Right ventricle myocardium superior (tissue), 1 donor: ENCODE measurements at regions not wholly inside any gene's neighbourhood (a gene's known extent, or its start where the extent isn't known, plus 50 kb on each side); places are given as distances from the start of the nearest gene placed in this dataset.

Source experiments
- ATAC-seq: fragments of 200-7000 bp; cut with Tn5 transposase; one replicate; pipeline ENCODE4 v1.9.1; 2020; ENCODE audit warnings: mild to moderate bottlenecking; ENCODE audit not compliant: poor library complexity
- DNase-seq: peaks from one replicate; pipeline ENCODE4 v3.0.0-alpha.2; 2020
- intact Hi-C: fragments of 100-400 bp; cut with DNase I; formaldehyde crosslinking; loops from one replicate; pipeline ENCODE4 v1.11.2; 2022
- donor health status: DM: no; HTN: yes; CAD: no; lungs with severe emphysema.

DNA sequence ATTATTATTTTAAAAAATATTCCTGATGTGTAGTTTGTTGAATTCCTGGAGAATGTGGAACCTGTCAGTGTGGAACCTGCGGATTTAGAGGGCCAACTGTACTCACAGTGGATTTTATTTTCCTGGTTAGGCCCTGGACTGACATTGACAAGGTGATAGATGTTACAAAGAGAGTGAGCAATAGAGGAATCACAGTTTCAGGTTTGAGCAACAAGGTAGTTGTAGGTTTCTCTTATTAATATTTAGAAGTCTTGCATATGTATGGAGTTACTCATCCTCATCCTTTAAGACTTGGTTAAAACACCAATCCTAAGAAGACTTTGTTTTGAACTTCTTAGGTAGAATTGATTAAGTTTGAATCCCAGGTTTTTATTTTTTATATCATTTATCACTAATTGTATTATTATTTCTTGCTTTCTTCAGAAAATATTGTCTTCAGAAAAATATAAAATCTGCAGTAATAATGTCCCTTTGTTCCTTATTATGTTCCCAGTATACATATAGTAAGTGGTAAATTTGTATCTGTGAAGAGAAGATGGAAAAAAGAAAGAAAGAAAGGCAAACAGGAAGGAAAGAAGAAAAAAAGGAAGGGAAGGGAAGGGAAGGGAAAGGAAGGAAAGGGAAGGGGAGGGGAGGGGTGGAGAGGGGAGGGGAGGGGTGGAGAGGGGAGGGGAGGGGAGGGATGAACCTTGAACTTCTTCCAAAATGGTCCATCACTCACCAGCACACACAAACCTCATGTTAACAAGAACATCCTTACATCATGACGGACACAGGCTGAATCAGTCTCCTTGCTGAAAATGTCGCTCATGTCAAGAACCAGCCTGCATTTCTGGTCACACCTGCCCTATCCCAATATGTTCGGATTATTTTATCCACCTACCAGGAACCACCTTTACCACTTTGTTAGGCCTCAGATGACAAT lies 867.2 kb downstream of the CDH11 start:
- intact Hi-C loops = no loop called here
- no peak for ATAC-seq
- no peak for DNase-seq

DNA sequence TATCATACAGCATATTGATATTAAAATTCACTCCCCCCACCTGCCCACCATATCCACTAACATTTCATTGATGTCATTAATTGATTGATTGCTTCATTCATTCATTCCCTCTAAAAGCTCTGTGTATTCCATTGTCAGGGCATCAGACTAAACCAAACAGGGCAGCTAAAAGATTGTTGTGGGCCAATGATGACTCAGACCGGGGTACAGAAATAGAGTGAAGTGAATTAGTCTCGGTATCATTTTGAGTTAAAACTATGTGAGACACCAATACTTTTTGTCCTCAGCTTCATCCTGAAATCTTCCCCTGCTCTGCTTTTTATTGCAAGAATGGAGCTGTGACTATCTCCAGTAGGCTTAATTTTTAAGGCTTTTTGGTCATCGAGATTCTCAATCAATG lies 868.3 kb downstream of the CDH11 start:
- ATAC-seq (no peak), DNase-seq (no peak)
- intact Hi-C loops = no loop called here

DNA sequence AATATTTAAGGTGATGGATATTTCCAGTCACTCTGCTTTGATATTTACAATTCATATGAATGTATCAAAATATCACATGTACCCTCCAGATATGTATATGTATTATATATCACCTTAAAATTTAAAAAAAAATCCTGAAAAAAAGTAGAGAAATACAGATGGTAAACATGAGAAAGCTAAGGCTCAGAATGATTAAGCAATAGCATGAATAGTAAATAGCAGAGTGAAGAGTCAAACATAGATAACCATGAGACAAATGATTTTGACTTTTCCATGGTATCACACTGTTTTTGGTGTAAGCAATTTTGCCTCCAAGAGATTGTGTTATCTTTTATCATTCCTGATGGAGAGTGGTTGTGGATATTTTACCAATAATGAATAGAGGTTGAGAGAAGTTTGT lies 868.8 kb downstream of the CDH11 start:
- intact Hi-C loops = no loop called here
- DNase-seq (no peak), ATAC-seq (no peak)

DNA sequence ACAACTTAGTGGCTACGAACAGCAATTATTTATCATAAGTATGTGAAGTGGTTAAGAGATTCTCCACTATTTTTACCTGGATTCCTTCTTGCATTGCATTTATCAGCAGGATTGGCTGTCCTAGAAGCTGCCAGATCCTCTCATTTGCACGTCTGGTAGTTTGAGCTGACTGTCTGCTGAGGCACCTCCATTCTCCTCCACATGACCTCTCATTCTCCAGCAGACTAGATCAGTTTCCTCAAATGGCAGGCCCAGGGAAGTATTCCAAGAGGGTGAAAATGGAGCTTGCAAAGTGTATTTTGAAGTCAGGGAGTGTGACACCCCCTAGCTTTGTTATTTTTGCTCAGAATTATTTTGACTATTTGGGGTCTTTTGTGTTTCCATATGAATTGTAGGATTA lies 870.1 kb downstream of the CDH11 start:
- intact Hi-C loops = no loop called here
- ATAC-seq = peak; percentile 93
- no peak for DNase-seq

DNA sequence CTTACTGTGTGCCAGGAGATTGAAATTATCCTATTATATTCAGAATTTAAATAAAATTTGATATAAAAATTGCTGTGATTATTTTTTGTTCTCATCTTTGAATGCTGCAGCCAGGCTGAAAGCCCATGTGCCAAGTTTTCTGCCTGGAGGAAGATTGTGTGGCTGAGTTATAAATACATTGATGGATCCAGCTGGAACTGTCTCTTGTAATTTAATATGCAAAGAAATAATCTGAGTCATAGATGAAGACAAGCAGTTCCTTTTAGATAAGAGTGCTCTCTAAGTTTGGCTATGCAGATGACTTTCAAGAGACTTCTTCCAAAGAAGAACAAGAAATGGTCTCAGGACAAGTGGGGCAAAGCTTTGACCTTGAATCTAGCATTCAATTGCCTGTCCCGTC lies 871.0 kb downstream of the CDH11 start:
- ATAC-seq (peak; percentile 83), DNase-seq (no peak)
- intact Hi-C loops = no loop called here

DNA sequence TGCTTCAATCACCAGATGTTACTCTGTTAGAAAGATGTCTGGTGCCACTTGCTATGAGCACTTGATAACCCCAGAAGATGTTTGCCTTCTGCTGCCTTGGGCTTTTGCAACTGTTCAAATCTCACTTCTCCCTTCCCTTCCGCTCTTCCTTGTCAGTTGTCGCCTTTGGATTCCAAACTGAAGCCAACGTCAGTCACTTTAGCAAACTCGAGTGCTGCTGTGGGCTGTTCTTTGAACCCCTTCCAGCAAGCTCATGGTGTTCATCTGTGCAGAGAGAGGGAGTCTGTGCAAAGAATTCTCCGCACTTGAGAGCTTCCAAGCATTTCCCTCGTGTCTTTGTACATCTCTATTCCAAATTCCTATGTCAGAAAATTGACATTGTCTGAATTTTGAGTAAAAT lies 879.4 kb downstream of the CDH11 start:
- peak; percentile 96 for ATAC-seq
- DNase-seq = no peak
- intact Hi-C loops = no loop called here

DNA sequence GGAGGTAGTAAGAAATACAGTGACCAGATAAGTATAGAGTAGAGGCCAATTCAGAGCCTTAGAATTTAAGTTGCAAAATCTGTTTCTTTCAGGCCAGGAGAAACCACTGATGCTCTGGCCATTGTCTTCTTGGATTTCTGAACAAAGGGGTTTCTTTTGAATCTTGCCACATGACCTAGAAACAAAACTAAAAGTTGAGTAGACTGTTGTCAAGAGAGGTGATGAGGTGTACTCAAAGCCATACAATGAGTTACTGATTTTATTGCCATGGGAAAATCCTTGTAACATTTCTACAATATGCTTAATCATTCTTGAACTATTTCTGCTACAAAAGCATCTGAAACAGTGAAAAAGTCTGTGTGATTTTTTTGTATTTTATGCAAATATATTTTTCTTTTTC lies 881.3 kb downstream of the CDH11 start:
- ATAC-seq (no peak), DNase-seq (no peak)
- intact Hi-C loops = no loop called here

DNA sequence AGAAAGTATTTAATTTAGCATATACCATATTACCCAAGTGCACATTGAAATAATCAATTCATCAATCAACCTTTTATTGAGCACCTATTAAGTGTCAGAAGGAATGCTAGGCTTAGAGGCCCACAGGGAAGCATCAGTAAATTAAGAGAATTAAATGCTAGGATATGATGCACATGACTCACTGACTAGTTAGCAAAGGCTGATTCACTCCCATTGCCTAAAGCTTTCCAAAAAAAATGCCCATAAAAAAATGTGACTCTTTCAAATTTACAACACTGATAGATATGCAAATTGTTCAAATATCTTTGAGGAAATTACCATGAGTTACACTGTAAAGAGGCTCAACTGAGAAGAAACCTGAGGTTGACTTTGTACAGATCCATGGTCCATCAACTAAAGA lies 883.3 kb downstream of the CDH11 start:
- intact Hi-C loops = no loop called here
- no peak for DNase-seq
- no peak for ATAC-seq

DNA sequence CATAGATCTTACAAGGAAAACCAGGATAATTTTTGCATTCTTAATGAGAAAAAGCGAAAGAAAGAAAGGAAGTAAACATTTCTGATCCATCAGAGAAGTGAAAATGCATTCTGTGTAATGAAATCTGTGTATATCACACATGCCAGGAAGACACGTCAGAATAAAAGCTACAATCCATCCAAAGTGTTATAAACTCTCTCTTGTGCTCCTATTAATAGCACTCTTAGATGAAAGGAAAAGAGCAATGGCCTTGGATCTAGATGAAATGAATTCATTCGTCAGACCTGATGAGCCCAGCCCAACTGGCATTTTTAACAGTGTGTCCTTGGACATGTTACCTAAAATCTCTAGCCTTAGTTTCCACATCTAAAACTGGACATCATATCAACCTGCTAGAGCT lies 885.5 kb downstream of the CDH11 start:
- DNase-seq (no peak), ATAC-seq (peak; percentile 63)
- intact Hi-C loops = no loop called here

DNA sequence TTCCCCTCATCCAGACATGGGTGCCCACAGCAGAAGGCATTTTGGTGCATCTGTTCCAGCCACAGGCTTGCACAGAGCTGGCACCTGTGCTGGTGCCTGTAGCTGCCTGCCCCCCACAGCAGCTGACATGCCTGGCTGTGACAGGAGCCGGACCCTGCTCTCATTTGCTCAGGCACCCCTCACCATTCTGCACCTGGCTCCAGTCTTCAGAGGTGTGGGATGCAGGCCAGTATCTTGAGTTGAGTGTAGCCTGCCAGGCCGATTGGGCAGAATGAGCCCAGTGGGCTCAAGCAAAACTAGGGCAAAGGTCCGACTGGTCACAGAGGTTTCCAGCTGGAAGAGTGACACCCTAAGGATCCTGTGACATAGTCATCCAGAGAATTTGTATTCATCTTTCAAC lies 887.7 kb downstream of the CDH11 start:
- intact Hi-C loops = no loop called here
- DNase-seq = peak; percentile 43
- ATAC-seq = peak; percentile 88

DNA sequence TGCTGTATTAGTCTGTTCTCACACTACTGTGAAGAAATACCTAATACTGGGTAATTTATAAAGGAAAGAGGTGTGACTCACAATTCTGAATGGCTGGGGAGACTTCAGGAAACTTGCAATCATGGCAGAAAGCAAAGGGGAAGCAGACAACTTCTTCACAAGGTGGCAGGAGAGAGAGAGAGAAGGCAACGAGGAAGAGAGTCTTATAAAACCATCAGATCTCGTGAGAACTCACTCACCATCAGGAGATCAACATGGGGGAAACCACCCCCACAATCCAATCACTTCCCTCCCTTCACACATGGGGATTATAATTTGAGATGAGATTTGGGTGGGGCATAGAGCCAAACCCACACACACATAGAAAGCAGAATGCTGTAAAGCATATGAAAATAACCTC lies 896.2 kb downstream of the CDH11 start:
- no peak for ATAC-seq

DNA sequence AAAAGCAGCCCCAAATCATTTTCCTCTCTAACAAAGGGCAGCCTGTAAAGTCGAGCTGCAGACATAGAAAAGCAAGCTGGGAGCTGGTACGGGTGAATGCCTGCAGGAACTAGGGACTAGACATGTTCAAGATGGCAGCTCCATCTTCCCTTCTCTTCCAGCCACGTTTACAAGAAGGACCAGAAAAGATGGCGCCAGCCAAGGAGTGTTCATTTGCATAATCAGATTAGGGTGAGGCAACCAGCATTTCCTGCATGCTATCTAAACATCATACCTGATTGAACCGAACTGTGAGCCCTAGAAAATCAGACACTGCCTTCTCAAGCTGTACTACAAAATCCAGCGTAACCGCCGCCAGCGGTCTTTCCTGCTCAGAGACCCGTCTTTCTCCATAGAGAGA lies 896.8 kb downstream of the CDH11 start:
- DNase-seq (no peak), ATAC-seq (no peak)
- intact Hi-C loops = no loop called here

More for the DNA sequence above, 896.2 kb downstream of the CDH11 start:
- intact Hi-C loops = no loop called here
- DNase-seq = no peak

DNA sequence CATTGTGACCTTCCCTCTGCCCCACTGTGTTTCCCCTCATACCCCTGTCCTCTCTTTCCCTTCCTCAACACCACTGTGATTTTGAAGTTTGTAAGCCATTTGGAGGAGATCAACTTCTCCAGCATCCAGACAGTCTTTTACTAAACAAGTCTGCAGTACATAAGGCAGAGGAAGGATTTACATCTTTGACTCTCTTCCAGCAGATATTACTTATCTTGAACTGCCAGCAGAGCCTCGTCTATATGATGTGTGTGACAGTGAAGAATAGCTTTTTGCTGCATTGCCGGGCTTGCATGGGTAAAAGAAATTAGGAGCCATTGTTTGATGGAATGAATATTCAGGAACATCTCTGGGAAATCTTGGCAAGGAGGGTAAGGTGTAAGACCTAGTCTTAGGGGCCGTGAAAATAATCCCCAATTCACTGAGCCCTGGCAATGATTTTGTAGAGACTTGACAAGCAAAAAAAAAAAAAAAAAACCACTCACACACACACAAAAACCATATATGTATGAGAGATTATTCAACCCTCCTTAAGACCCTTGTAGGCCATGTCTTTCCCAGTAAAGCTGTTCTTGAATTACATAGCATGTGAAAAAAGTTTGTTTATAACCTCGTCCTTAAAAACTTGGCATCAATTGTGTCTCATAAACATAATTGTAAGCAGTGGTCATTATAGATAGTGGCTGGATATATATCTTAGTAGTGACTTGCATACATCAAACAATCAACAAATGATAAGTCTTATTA lies 903.9 kb downstream of the CDH11 start:
- intact Hi-C loops = no loop called here
- DNase-seq = no peak
- no peak for ATAC-seq

DNA sequence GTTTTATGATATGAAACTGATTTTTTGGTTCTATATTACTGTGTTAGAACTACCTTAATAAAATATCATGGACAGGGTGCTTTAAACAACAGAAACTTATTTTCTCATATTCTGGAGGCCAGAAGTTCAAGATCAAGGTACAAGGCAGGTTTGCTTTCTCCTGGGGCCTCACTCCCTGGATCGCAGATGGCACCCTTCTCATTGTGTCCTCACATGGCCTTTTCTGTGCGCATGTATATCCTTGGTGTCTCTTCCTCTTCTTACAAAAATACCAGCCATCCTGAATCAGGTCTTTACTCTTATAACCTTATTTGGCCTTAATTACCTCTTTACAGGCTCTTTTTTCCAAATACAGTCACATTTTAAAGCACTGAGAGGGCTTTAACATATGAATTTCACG lies 906.1 kb downstream of the CDH11 start:
- no peak for ATAC-seq
- intact Hi-C loops = no loop called here
- no peak for DNase-seq

DNA sequence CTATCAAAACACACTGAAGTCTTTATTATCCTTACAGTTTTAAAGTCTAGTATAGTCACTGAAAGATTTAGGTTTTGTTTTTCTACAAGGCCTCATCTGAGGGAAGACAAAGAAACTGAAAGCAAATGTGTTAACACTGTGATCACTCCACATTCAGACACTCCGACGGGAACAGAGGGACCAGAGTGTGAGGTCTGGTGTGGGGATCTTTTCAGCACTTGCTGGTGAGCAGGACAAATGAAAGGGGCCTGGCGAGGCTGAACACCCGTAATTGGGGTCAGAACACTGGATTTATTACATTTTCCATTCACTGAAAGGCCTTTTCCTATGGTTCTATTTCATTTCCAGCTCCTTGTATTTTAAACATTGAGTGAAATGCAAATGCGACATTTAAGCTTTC lies 910.5 kb downstream of the CDH11 start:
- no peak for DNase-seq
- ATAC-seq = peak; percentile 38
- intact Hi-C loops = no loop called here

DNA sequence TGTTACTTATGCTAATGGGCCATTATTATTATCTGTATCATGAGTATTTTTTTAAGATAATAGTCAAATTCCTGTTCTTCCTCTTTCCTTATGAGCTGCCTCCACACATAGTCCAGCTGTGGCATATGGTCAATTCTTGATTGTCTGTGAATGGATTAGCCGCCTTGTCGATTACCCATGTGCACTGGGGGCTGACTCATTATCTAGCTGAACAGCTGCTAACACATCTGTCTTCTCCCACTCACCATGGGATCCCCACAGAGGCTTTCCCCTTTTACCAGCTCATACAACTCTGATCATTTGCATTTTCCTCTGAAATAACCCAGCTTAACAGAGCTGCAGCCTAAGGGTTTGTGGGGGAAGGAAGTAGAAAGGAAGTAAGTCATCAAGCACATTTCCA lies 915.0 kb downstream of the CDH11 start:
- no peak for ATAC-seq
- intact Hi-C loops = no loop called here
- DNase-seq = no peak

DNA sequence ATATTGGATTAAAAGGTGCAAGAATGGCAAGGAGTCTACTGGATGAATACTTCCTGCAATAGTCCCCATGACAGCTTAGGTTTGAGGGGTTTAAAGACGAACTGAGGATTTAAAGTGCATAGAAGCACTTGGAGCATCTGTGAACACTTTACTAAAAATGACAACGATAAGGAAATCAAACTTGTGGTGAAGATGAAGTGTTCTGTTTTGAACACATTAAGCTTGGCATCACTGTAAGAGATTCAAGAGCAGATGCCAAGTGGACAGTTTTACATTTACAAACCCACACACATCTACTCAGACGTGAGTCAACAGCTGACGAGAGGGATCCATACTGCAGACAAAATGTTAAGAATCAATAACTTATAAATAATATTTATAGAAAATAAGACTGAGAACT lies 918.7 kb downstream of the CDH11 start:
- no peak for DNase-seq
- ATAC-seq = no peak
- intact Hi-C loops = no loop called here

DNA sequence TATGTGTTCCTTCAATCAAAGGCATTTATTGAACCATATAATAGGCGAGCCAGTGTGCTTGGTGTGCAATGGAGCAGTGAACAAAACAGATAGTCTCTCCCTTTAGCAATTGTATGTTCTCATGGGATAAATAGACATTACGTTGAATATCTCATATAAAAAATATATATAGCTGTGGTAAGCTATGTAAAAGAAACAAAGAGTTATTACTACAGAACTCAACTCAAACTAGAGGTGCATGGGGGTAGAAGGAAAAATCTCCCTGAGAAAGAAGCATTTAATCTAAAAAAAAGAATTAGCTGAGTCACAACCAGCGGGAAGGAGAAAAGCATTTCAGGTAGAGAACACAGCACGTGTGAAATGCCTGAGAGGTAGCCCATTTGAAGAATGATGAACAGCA lies 919.3 kb downstream of the CDH11 start:
- no peak for ATAC-seq
- intact Hi-C loops = no loop called here
- no peak for DNase-seq

DNA sequence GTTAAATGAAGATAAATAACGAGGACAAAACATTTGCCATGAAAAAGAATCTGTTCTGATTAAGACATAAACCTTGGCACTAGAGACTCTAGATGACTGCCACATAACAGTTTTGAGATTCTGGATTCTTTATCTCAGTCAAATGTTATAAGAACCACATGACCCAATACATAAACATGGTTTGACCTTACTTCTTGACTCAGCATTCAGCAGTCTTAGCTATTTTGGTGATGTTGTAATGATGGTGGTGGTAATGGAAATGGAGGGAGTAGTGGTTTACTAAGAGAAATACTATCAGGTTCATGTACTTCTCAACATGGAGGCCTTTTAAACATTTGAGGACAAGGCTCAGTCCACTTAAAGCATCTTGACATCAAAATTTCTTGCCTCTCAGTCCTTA lies 925.4 kb downstream of the CDH11 start:
- intact Hi-C loops = no loop called here
- DNase-seq (no peak), ATAC-seq (no peak)

DNA sequence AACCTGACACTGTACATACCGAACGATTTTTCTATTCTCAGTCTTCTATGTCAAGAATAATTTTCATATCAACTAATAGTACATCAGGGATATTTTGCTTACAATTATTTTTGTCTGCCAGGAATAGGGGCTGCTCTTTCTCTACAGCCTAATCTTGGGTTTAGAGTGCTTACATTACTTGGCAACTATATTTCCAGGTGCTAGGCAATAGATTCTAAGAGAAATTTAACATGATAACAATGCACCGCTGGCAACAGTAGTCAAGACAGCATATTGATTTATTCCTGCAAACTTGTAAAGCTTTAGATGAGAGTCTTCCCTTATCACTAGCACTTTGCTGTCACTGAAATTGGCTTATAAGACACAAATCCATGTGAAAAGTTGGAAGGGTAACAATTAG lies 935.9 kb downstream of the CDH11 start:
- no peak for DNase-seq
- no peak for ATAC-seq
- intact Hi-C loops = no loop called here
